Loucy (cell line): ENCODE measurements at regions not wholly inside any gene's neighbourhood (a gene's known extent, or its start where the extent isn't known, plus 50 kb on each side); places are given as distances from the start of the nearest gene placed in this dataset.

Experiments
- EZH2phosphoT487 ChIP-seq: fragments of 200-600 bp; IDR thresholded peaks from 2 replicates; pipeline ENCODE4 v1.6.1; 2018; ENCODE audit warnings: antibody characterized with exemption, mild to moderate bottlenecking, moderate library complexity, borderline replicate concordance
- TF ChIP-seq, protein P1 (sequence below): fragments of 200-600 bp; sonication (generic); conservative IDR thresholded peaks from 2 replicates; pipeline ENCODE4 v1.5.1; 2014; ENCODE audit warnings: mild to moderate bottlenecking, antibody characterized with exemption, low read length

- TF ChIP-seq, protein P1, sequence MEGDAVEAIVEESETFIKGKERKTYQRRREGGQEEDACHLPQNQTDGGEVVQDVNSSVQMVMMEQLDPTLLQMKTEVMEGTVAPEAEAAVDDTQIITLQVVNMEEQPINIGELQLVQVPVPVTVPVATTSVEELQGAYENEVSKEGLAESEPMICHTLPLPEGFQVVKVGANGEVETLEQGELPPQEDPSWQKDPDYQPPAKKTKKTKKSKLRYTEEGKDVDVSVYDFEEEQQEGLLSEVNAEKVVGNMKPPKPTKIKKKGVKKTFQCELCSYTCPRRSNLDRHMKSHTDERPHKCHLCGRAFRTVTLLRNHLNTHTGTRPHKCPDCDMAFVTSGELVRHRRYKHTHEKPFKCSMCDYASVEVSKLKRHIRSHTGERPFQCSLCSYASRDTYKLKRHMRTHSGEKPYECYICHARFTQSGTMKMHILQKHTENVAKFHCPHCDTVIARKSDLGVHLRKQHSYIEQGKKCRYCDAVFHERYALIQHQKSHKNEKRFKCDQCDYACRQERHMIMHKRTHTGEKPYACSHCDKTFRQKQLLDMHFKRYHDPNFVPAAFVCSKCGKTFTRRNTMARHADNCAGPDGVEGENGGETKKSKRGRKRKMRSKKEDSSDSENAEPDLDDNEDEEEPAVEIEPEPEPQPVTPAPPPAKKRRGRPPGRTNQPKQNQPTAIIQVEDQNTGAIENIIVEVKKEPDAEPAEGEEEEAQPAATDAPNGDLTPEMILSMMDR = no peak
- TF ChIP-seq EZH2phosphoT487 = no peak
Observed at GRCh38 chr15:45762726-45763125, 127.9 kb downstream of the SQOR start.
